GM21717 (cell line): ENCODE measurements at regions not wholly inside any gene's neighbourhood (a gene's known extent, or its start where the extent isn't known, plus 50 kb on each side); places are given as distances from the start of the nearest gene placed in this dataset.
"Not testable (repeated sequence)": the region's sequence is repeated elsewhere in the genome, so short reads cannot be mapped to it uniquely, and the experiment has no call there.

Experiments used
- ATAC-seq: cut with Tn5 transposase; IDR thresholded peaks from one replicate; pipeline ENCODE4 v1.9.1; 2021; ENCODE audit warnings: mild to moderate bottlenecking, moderate library complexity; ENCODE audit not compliant: unreplicated experiment

DNA sequence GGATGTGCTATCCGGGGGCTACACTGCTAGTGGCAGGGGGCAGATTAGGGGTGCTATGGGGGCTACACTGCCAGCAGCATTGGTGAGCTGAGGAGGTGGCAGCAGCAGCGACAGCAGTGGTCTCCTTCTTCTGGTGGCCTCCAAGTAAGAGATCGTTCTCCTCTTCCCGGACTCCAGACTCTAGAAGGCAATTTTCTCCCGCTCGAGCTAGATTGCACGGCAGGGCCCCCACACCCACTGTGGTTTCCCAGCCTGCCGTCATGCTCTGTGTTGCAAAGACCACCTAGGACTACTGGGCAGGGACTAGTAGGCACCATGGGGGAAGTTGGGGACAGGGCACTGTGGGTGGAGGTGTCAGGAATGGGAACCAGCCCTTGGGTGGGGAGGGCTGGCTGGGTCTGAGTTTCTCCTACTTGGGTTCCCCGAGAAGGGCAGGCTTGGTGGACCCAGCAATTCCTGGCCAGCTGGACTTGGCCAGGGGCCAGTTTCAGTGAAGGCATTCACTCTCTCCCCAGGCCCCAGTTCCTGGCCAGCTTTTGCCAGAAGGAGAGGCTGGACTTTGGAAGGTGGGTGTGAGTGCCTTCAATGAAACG is 203.4 kb upstream of the WSB1 start:
- not testable (repeated sequence) for ATAC-seq

- ATAC-seq = no peak
Observed at GRCh38 chr17:27091043-27091497, 202.8 kb upstream of the WSB1 start.

- ATAC-seq = not testable (repeated sequence)
Observed at GRCh38 chr17:27094179-27094578, 199.7 kb upstream of the WSB1 start.

- not testable (repeated sequence) for ATAC-seq
Observed at GRCh38 chr17:27095821-27096220, 198.1 kb upstream of the WSB1 start.

- ATAC-seq = not testable (repeated sequence)
Observed at GRCh38 chr17:27099266-27099665, 194.6 kb upstream of the WSB1 start.

GRCh38 chr17:27104605-27105221 is 189.2 kb upstream of the WSB1 start:
- not testable (repeated sequence) for ATAC-seq

- ATAC-seq = no peak
Observed at GRCh38 chr17:27105636-27106035, 188.3 kb upstream of the WSB1 start.

GRCh38 chr17:27106347-27106981 is 187.4 kb upstream of the WSB1 start:
- ATAC-seq = no peak

DNA sequence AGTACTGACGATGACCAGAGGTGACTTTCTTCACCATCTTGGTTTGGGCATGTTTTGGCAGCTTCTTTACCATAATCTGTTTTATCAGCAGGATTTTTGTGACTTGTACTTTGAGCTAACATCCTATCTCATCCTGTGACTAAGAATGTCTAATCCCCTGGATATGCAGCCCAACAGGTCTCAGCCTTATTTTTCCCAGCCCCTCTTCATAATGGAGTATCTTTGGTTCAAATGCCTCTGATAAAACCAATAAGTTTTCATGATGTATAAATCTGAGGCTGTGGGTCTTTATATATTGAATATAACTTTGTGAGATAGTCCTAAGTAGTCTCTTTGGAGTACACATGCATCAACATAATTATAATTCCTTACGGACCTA is 186.9 kb upstream of the WSB1 start:
- no peak for ATAC-seq

DNA sequence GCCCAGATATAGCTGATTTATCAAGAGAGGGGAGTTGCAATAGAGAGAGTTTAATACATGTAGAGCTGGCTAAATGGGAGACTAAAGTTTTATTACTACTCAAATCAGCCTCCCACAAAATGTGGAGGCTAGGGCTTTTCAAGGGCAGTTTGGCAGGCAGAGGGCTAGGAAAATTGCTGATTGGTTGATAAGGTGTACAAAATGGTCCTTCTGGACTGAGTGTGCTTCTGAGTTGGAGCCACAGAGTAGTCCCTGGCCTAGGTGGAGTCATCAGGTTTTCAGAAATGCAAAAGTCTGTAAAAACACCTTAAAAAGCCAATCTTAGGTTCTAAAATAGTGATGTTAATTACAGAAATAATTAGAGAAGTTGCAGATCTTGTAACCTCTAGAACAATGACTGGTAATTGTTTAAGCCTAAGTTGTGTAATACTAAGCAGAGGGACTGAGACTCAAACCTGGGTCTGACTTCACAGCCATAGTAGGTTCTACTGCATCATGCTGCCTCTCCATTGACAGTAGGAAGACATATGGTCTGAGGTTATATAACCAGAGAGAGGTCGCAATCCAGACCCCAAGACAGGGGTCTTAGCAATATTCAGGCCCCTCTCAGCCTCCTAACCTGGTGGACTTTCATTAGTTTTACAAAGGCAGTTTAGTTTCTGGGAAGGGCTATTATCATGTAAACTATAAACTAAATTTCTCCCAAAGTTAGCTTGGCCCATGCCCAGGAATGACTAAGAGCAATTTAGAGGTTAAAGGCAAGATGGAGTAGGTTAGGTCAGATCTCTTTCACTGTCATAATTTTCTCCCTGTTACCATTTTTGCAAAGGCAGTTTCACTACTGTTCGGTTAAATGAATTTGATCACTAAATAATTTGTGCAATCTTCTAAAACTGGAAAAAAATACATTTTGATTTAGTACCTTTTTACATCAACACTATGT is 186.3 kb upstream of the WSB1 start:
- not testable (repeated sequence) for ATAC-seq

DNA sequence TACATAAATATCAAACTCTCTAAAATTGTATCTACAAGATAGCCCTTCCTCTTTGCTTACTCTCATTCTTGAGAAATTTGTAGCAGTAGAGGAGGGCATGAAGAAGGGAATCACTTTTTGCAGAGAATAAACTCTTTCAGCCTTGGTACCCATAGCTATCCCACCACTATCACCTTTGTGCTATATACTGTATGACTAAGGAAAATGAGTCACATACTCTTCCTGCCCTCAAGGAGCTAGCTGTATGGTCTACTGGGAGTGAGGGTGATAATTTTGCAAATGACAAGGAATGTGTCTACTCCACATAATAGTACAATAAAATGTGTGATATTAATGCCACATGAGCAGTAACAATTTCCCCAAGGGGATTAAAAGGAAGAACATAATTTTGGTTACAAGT is 184.6 kb upstream of the WSB1 start:
- ATAC-seq = no peak

- ATAC-seq = no peak
Observed at GRCh38 chr17:27153005-27153404, 140.9 kb upstream of the WSB1 start.

- no peak for ATAC-seq
Observed at GRCh38 chr17:27155866-27156265, 138.0 kb upstream of the WSB1 start.

DNA sequence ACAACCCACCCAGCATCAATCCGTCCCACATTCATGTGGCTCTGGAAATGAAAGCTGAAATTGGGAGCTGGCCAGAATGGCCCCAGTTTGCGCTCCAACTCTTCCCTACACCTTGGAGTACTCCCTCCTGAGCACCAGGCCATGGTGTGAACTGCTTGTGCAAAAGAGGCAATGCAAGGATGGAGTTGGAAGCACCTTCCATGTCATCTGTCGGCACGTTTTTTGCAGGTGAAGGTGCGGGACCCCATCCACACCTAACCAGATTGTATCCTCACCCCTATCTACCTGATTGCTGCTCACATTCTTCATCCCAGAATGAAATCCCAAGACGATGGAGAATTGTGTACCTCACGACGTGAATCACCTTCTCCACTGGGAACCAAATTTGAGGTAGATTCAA is 136.6 kb upstream of the WSB1 start:
- ATAC-seq = no peak

- no peak for ATAC-seq
Observed at GRCh38 chr17:27157898-27158297, 136.0 kb upstream of the WSB1 start.

GRCh38 chr17:27158382-27158781 is 135.5 kb upstream of the WSB1 start:
- ATAC-seq = no peak

GRCh38 chr17:27180322-27180721 is 113.6 kb upstream of the WSB1 start:
- ATAC-seq = no peak

- not testable (repeated sequence) for ATAC-seq
Observed at GRCh38 chr17:27181379-27181925, 112.5 kb upstream of the WSB1 start.

- no peak for ATAC-seq
Observed at GRCh38 chr17:27181935-27182334, 112.0 kb upstream of the WSB1 start.

GRCh38 chr17:27197505-27197904 is 96.4 kb upstream of the WSB1 start:
- not testable (repeated sequence) for ATAC-seq

DNA sequence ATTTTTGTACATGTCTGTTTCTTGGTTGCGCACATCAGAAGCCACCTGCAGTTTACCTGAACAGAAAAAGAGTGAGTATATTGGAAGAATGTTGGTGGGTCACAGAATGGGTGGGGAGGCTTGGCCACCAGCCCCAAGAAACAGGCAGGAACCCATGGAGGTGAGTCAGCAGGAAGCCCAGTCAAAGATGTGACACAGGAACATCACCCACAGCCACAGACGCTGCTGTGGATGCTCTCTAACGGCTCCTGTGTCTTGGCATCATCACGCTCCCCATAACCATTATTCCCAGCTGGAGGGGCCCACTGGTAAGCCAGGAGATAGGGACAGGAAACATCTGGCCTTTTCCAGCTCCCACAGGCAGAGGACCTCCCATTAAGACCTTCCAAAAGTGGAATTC is 94.0 kb upstream of the WSB1 start:
- no peak for ATAC-seq
